IPS-11a (cell line): ENCODE measurements at regions not wholly inside any gene's neighbourhood (a gene's known extent, or its start where the extent isn't known, plus 50 kb on each side); places are given as distances from the start of the nearest gene placed in this dataset.
"Not testable (repeated sequence)": the region's sequence is repeated elsewhere in the genome, so short reads cannot be mapped to it uniquely, and the experiment has no call there.

Source experiments
- H3K4me3 ChIP-seq: one replicate; pipeline ENCODE4 v1.5.1; 2013; ENCODE audit warnings: low read depth, low read length, control low read depth

- H3K4me3 ChIP-seq, result no peak overlapping the region
These were observed 186.0 kb upstream of the SOX6 start for GRCh38 chr11:16542353-16542752.

GRCh38 chr11:16536513-16536912, 180.2 kb upstream of the SOX6 start:
- H3K4me3 ChIP-seq, result no peak overlapping the region

- no peak overlapping the region for H3K4me3 ChIP-seq
These were observed 172.3 kb upstream of the SOX6 start for GRCh38 chr11:16528639-16529038.

GRCh38 chr11:16527525-16528246, 171.3 kb upstream of the SOX6 start:
- no peak overlapping the region for H3K4me3 ChIP-seq

- H3K4me3 ChIP-seq, result no peak overlapping the region
These were observed 170.6 kb upstream of the SOX6 start for GRCh38 chr11:16526947-16527346.

GRCh38 chr11:16520713-16521112, 164.4 kb upstream of the SOX6 start:
- not testable (repeated sequence) for H3K4me3 ChIP-seq

GRCh38 chr11:16512899-16513241, 156.5 kb upstream of the SOX6 start:
- no peak overlapping the region for H3K4me3 ChIP-seq

- H3K4me3 ChIP-seq, result no peak overlapping the region
These were observed 156.0 kb upstream of the SOX6 start for GRCh38 chr11:16512198-16512898.

- no peak overlapping the region for H3K4me3 ChIP-seq
These were observed 155.1 kb upstream of the SOX6 start for GRCh38 chr11:16511116-16512114.

GRCh38 chr11:16505481-16505880, 149.1 kb upstream of the SOX6 start:
- H3K4me3 ChIP-seq, result no peak overlapping the region

GRCh38 chr11:16503891-16504290, 147.5 kb upstream of the SOX6 start:
- H3K4me3 ChIP-seq, result not testable (repeated sequence)

- H3K4me3 ChIP-seq, result no peak overlapping the region
These were observed 138.8 kb upstream of the SOX6 start for GRCh38 chr11:16494918-16495691.

- no peak overlapping the region for H3K4me3 ChIP-seq
These were observed 128.1 kb upstream of the SOX6 start for GRCh38 chr11:16484434-16484833.

GRCh38 chr11:16474659-16475058, 118.3 kb upstream of the SOX6 start:
- no peak overlapping the region for H3K4me3 ChIP-seq

GRCh38 chr11:16469968-16470367, 113.6 kb upstream of the SOX6 start:
- H3K4me3 ChIP-seq, result no peak overlapping the region

- no peak overlapping the region for H3K4me3 ChIP-seq
These were observed 112.5 kb upstream of the SOX6 start for GRCh38 chr11:16468735-16469453.

- no peak overlapping the region for H3K4me3 ChIP-seq
These were observed 104.2 kb upstream of the SOX6 start for GRCh38 chr11:16460508-16460907.

- no peak overlapping the region for H3K4me3 ChIP-seq
These were observed 100.0 kb upstream of the SOX6 start for GRCh38 chr11:16456366-16456765.

GRCh38 chr11:16454289-16454863, 98.0 kb upstream of the SOX6 start:
- no peak overlapping the region for H3K4me3 ChIP-seq
